ENCODE measurements at regions not wholly inside any gene's neighbourhood (a gene's known extent, or its start where the extent isn't known, plus 50 kb on each side); places are given as distances from the start of the nearest gene placed in this dataset.

- Mint-ChIP-seq H3K27me3 (ENCODE audit: low read depth) (no peaks in the 10 kb centered on the region), H3K36me3 (ENCODE audit: low read depth) (no peaks in the 10 kb centered on the region), H3K4me3 (ENCODE audit: unreplicated experiment) (no peak overlapping the region), H3K4me1 (ENCODE audit: low read depth) (no peaks in the 10 kb centered on the region), H3K9me3 (ENCODE audit: low read depth) (no peaks in the 10 kb centered on the region), H3K27ac (ENCODE audit: unreplicated experiment) (no peak overlapping the region)
- DNase-seq (ENCODE audit: low spot score), result no peak
- TF ChIP-seq CTCF (IDR thresholded peaks at IDR 0.05), result no peak
Observed at GRCh38 chr14:42527141-42527540, 920.5 kb downstream of the LRFN5 start.

GRCh38 chr14:42523666-42524065 lies 917.0 kb downstream of the LRFN5 start:
- Mint-ChIP-seq H3K36me3 (ENCODE audit: low read depth) (no peaks in the 10 kb centered on the region), H3K9me3 (ENCODE audit: low read depth) (no peaks in the 10 kb centered on the region), H3K4me3 (ENCODE audit: unreplicated experiment) (no peak overlapping the region), H3K4me1 (ENCODE audit: low read depth) (no peaks in the 10 kb centered on the region), H3K27ac (ENCODE audit: unreplicated experiment) (no peak overlapping the region), H3K27me3 (ENCODE audit: low read depth) (no peaks in the 10 kb centered on the region)
- TF ChIP-seq CTCF (IDR thresholded peaks at IDR 0.05), result no peak
- DNase-seq (ENCODE audit: low spot score), result no peak

GRCh38 chr14:42517806-42518500 lies 911.3 kb downstream of the LRFN5 start:
- no peaks in the 10 kb centered on the region for H3K4me1 Mint-ChIP-seq (ENCODE audit: low read depth)
- no peak overlapping the region for H3K27ac Mint-ChIP-seq (ENCODE audit: unreplicated experiment)
- no peak overlapping the region for H3K4me3 Mint-ChIP-seq (ENCODE audit: unreplicated experiment)
- no peaks in the 10 kb centered on the region for H3K27me3 Mint-ChIP-seq (ENCODE audit: low read depth)
- H3K36me3 Mint-ChIP-seq (ENCODE audit: low read depth), result no peaks in the 10 kb centered on the region
- no peaks in the 10 kb centered on the region for H3K9me3 Mint-ChIP-seq (ENCODE audit: low read depth)
- no peak for DNase-seq (ENCODE audit: low spot score)
- no peak for TF ChIP-seq CTCF (IDR thresholded peaks at IDR 0.05)

GRCh38 chr14:42513837-42514236 lies 907.2 kb downstream of the LRFN5 start:
- no peaks in the 10 kb centered on the region for H3K36me3 Mint-ChIP-seq (ENCODE audit: low read depth)
- H3K9me3 Mint-ChIP-seq (ENCODE audit: low read depth), result no peaks in the 10 kb centered on the region
- H3K27me3 Mint-ChIP-seq (ENCODE audit: low read depth), result no peaks in the 10 kb centered on the region
- no peak overlapping the region for H3K27ac Mint-ChIP-seq (ENCODE audit: unreplicated experiment)
- DNase-seq (ENCODE audit: low spot score), result no peak
- no peaks in the 10 kb centered on the region for H3K4me1 Mint-ChIP-seq (ENCODE audit: low read depth)
- H3K4me3 Mint-ChIP-seq (ENCODE audit: unreplicated experiment), result no peak overlapping the region
- no peak for TF ChIP-seq CTCF (IDR thresholded peaks at IDR 0.05)

GRCh38 chr14:42510071-42510470 lies 903.4 kb downstream of the LRFN5 start:
- Mint-ChIP-seq H3K9me3 (ENCODE audit: low read depth) (peaks cover 4% of the 10 kb centered on the region), H3K36me3 (ENCODE audit: low read depth) (no peaks in the 10 kb centered on the region), H3K4me1 (ENCODE audit: low read depth) (no peaks in the 10 kb centered on the region), H3K27me3 (ENCODE audit: low read depth) (no peaks in the 10 kb centered on the region), H3K4me3 (ENCODE audit: unreplicated experiment) (no peak overlapping the region), H3K27ac (ENCODE audit: unreplicated experiment) (no peak overlapping the region)
- no peak for TF ChIP-seq CTCF (IDR thresholded peaks at IDR 0.05)
- no peak for DNase-seq (ENCODE audit: low spot score)

All from chondrocyte (in vitro differentiated cells).